NT2/D1 (cell line): ENCODE measurements at regions not wholly inside any gene's neighbourhood (a gene's known extent, or its start where the extent isn't known, plus 50 kb on each side); places are given as distances from the start of the nearest gene placed in this dataset.

Experiments
- YY1 ChIP-seq: IDR thresholded peaks from 2 replicates; pipeline ENCODE4 v1.6.1; 2011; ENCODE audit not compliant: insufficient read length, insufficient read depth
- ZNF274 ChIP-seq: IDR thresholded peaks from 2 replicates; pipeline ENCODE4 v1.6.1; 2011; ENCODE audit warnings: mild to moderate bottlenecking, low read depth, low read length

DNA sequence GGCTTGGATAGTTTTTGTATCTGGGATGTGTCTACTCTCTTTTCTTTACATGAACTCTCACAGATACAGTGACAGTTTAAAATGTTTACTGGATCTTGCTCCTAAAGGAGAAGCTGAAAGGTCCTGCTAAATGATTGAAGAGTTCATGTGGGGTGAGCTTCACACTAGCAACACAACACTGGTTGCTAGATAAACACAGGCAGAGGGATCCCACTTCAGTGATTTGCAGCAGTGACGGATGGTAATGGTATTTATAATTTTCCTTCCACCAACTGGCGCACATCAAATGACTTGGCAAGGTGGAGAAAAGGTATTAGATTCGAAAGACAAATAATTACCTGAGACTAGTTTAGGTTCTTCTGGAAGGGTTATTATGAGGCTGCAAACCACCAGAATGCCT is 270.2 kb downstream of the TBX15 start:
- no peak for TF ChIP-seq ZNF274
- TF ChIP-seq YY1, result no peak
